GM18502 (cell line): ENCODE measurements at regions not wholly inside any gene's neighbourhood (a gene's known extent, or its start where the extent isn't known, plus 50 kb on each side); places are given as distances from the start of the nearest gene placed in this dataset.

ENCODE experiments used
- ATAC-seq: cut with Tn5 transposase; IDR thresholded peaks from one replicate; pipeline ENCODE4 v1.9.1; 2021; ENCODE audit warnings: mild to moderate bottlenecking; ENCODE audit not compliant: unreplicated experiment, poor library complexity

- ATAC-seq = no peak
These were observed 319.7 kb upstream of the POM121L12 start for GRCh38 chr7:52715701-52716100.

DNA sequence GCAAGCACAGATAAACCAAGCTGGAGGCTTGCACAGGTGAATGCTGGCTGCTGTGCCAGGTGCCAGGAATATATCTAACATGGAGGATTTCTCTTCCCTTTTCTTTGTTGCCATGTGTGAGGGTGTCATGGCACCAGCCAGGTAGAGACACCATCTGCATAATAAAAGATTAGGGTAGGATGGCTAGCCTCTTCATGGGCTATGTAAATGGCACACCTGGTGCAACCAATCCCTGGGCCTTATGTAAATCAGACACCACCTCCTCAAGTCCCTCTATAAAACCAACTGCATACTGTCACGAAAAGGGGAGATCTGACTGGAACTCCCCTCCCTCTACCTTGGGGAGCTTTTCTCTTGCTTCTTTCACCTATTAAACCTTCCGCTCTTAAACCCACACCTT lies 322.5 kb upstream of the POM121L12 start:
- ATAC-seq = no peak

DNA sequence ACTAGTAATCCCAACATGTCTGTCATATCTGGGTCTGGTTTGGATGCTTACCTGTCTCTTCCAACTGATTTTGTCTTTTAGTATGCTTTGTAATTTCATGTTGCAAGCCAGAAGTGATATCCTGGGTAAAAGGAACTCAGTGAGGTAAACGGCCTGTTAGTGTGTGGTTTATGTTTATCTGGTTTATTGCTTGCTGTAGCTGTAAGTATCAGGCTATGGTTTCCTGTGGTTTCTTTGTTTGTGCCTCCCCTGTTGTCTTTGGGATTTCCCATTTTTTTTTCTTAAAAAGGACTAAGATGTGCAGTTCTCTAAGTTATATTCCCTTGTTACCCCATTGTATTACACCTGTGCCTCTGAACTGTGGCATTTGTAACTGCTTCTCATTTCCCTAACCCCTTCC lies 323.5 kb upstream of the POM121L12 start:
- no peak for ATAC-seq

GRCh38 chr7:52708846-52709245 lies 326.6 kb upstream of the POM121L12 start:
- ATAC-seq = no peak

DNA sequence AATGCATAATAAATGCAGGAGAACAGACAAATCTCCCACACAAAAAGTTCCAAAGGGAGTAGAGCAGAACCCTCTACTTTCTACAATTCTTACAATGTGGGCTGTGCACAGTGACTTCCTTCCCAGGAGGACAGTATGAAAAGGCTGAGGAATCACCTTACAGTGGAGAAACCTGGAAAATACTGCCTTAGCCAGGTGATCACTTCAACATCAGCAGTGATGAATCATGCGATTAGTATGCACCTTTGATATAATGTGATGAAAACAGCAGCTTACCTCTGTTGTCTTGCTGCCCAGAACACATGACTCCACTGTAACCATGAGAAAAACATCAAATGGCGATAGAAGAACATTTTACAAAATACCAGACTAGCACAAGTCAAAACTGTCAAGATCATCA lies 329.7 kb upstream of the POM121L12 start:
- no peak for ATAC-seq

- ATAC-seq = no peak
These were observed 335.1 kb upstream of the POM121L12 start for GRCh38 chr7:52700349-52700748.

DNA sequence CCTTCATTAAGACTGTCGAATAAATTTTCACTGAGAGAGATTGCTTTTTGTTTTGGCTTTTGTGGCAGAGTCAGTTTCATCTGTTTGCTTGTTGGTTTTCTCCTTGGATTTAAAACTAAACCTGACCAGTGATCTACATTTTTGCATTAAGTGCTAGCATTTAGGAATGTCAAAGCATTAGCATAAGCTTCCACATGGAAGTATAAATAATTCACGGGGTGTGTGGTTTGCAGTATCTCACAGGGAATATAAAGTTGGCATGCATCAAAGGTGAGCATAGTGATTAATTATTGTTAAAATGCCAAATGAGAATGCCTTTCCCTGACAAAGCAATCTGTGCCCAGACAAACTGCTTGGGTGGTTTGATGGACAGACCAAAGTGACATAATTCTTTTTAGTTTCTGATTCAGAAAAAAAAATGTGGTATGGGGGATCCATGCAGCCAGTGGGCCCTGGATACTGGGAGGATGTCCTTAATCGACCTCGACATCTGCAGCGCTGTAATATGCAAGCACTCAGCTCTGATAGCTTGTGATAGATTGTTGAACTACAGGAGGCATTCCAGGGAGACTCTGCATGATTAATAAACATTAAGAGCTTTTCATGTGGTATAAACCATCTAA lies 339.3 kb upstream of the POM121L12 start:
- no peak for ATAC-seq

DNA sequence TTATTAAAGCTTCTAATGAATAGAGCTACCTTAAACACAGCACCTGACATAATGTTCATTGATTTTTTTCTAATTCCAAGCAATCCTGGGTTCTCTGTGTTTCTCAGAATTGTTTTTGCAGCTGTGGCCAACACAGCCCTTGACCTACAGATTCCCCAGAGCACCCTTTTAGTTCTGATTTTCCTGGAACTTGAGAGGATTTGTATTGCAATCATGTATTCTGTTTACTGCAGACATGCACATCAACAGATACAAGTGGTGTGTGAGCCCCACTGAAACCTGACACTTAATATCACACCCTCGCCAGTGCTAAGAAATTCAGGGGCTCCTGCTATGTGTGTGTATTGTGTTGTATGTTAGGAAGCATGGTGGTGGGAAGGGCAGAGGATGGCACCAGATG lies 344.2 kb upstream of the POM121L12 start:
- no peak for ATAC-seq

DNA sequence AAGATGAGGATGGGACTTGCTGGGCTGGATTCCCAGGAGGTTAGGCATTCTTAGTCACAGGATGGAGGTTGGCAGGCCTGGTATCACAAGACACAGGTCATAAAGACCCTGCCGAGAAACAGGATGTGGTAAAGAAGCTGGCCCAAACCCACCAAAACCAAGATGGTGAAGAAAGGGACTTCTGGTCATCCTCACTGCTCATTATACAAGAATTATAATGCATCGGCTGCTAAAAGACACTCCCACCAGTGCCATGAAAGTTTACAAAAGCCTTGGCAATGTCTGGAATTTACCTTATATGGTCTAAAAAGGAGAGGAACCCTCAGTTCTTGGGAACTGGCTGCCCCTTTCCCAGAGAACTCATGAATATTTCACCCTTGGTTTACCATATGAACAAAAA lies 345.5 kb upstream of the POM121L12 start:
- ATAC-seq = no peak

GRCh38 chr7:52685333-52685732 lies 350.1 kb upstream of the POM121L12 start:
- no peak for ATAC-seq

DNA sequence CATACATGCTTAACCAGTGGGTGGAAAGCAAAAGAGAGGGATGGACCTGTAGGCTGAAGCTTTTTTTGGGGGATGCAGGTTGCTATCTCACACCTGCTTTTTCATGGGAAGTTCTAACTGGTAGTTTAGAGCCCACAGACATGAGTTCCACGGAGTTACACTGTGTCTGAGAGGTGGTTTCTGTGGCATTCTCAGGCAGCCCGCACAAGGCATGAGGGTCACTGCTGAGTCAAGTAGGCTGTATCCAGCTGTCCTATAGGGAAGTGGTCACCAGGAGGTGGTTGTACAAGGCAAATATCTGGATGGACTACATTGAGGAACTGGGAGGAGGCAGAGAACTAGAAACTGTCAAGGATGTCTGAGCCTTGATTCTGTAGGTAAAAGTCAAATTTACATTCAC lies 351.0 kb upstream of the POM121L12 start:
- ATAC-seq = no peak

- ATAC-seq = no peak
These were observed 352.4 kb upstream of the POM121L12 start for GRCh38 chr7:52682993-52683392.

GRCh38 chr7:52670608-52671225 lies 364.7 kb upstream of the POM121L12 start:
- no peak for ATAC-seq

GRCh38 chr7:52669031-52669430 lies 366.4 kb upstream of the POM121L12 start:
- no peak for ATAC-seq

DNA sequence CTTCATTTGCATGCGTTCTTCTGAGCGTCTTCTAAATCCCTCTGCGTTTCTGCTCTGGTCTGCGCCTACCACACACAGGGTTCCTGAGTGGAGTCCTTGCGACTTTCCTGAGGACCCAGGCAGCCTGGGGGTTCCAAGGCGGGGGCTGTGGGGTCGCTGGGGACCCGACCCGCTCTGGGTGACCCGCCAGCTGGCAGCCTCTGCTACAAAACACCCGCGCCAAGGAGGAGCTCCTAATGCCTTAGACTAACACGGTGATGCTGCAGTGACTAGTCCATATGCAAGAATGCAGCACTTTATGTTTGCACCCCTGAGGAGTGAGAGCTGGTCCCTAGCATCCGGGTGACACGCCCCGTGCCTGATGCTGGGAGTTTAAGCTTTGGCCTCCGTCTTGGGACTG lies 367.0 kb upstream of the POM121L12 start:
- ATAC-seq = no peak

GRCh38 chr7:52659178-52659577 lies 376.3 kb upstream of the POM121L12 start:
- no peak for ATAC-seq

- ATAC-seq = no peak
These were observed 379.3 kb upstream of the POM121L12 start for GRCh38 chr7:52656098-52656497.

GRCh38 chr7:52652621-52653020 lies 382.8 kb upstream of the POM121L12 start:
- ATAC-seq = no peak

- no peak for ATAC-seq
These were observed 386.6 kb upstream of the POM121L12 start for GRCh38 chr7:52648872-52649271.

GRCh38 chr7:52647046-52647445 lies 388.4 kb upstream of the POM121L12 start:
- no peak for ATAC-seq

DNA sequence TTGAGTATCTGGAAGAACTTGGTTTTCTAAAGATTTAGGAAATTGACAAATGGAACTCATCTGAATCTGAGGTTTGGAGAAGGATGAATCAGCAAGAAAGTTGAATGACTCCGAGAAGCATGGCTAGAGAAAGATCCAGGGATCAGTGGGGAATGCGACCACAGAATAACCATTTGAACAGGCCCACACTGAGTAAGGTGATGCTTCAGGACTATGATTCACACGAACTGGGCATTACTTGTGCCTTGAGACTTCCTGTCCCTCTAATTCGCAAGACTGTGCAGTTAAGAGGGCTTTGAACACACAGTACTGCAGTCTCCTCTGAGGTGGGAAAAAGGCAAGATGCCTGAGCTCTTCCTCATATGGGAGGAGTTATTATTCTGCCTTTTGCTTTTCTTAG lies 395.5 kb upstream of the POM121L12 start:
- ATAC-seq = no peak

GRCh38 chr7:52639126-52639525 lies 396.3 kb upstream of the POM121L12 start:
- no peak for ATAC-seq
